ENCODE measurements at regions not wholly inside any gene's neighbourhood (a gene's known extent, or its start where the extent isn't known, plus 50 kb on each side); places are given as distances from the start of the nearest gene placed in this dataset.
"Not testable (repeated sequence)": the region's sequence is repeated elsewhere in the genome, so short reads cannot be mapped to it uniquely, and the experiment has no call there.

- H3K36me3 Mint-ChIP-seq (ENCODE audit: low read depth) = no peaks in the 10 kb centered on the region
- Histone ChIP-seq H3K36me3 (ENCODE audit: control insufficient read depth, insufficient read depth, low read length) (no peaks in the 10 kb centered on the region), H3K27ac (ENCODE audit: low read depth, low read length) (no peak overlapping the region), H3K4me1 (ENCODE audit: control insufficient read depth, insufficient read depth, low read length) (no peaks in the 10 kb centered on the region), H3K27me3 (ENCODE audit: control insufficient read depth, insufficient read depth, low read length, poor library complexity, severe bottlenecking) (no peaks in the 10 kb centered on the region), H3K9ac (ENCODE audit: extremely low read depth, low read length, poor library complexity, severe bottlenecking) (no peak overlapping the region), H3K9me3 (ENCODE audit: control insufficient read depth, low read length) (no peaks in the 10 kb centered on the region), H3K4me3 (ENCODE audit: low read length) (no peak overlapping the region)
- H3K4me3 Mint-ChIP-seq = no peak overlapping the region
- DNase-seq = no peak
- H3K27ac Mint-ChIP-seq = no peak overlapping the region
- no peaks in the 10 kb centered on the region for H3K4me1 Mint-ChIP-seq
- no peak for TF ChIP-seq CTCF (conservative IDR thresholded peaks at IDR 0.05)
- 92% methylated on average over 2 of the region's 2 CpGs; no CpG with 5 or more reads in 1 of the 2 experiments for WGBS, 2 experiments (ENCODE audit: insufficient coverage in 1 of 2, insufficient read length in 1 of 2)
- no peaks in the 10 kb centered on the region for H3K27me3 Mint-ChIP-seq (ENCODE audit: insufficient read depth)
- H3K9me3 Mint-ChIP-seq = no peaks in the 10 kb centered on the region
These were observed 958.0 kb upstream of the PCDH7 start for GRCh38 chr4:29762151-29762550.

- Histone ChIP-seq H3K9ac (ENCODE audit: extremely low read depth, low read length, poor library complexity, severe bottlenecking) (no peak overlapping the region), H3K27me3 (ENCODE audit: control insufficient read depth, insufficient read depth, low read length, poor library complexity, severe bottlenecking) (no peaks in the 10 kb centered on the region), H3K4me3 (ENCODE audit: low read length) (no peak overlapping the region), H3K4me1 (ENCODE audit: control insufficient read depth, insufficient read depth, low read length) (no peaks in the 10 kb centered on the region), H3K27ac (ENCODE audit: low read depth, low read length) (no peak overlapping the region), H3K36me3 (ENCODE audit: control insufficient read depth, insufficient read depth, low read length) (no peaks in the 10 kb centered on the region), H3K9me3 (ENCODE audit: control insufficient read depth, low read length) (no peaks in the 10 kb centered on the region)
- H3K9me3 Mint-ChIP-seq = no peaks in the 10 kb centered on the region
- H3K27me3 Mint-ChIP-seq (ENCODE audit: insufficient read depth) = no peaks in the 10 kb centered on the region
- TF ChIP-seq CTCF (conservative IDR thresholded peaks at IDR 0.05) = no peak
- no peaks in the 10 kb centered on the region for H3K36me3 Mint-ChIP-seq (ENCODE audit: low read depth)
- H3K4me3 Mint-ChIP-seq = no peak overlapping the region
- no peaks in the 10 kb centered on the region for H3K4me1 Mint-ChIP-seq
- WGBS, 2 experiments (ENCODE audit: insufficient coverage in 1 of 2, insufficient read length in 1 of 2) = 72 to 76% methylated on average over 2 of the region's 2 CpGs
- H3K27ac Mint-ChIP-seq = no peak overlapping the region
- no peak for DNase-seq
These were observed 949.5 kb upstream of the PCDH7 start for GRCh38 chr4:29770627-29771026.

GRCh38 chr4:29788123-29788522, 932.0 kb upstream of the PCDH7 start:
- peaks cover 25% of the 10 kb centered on the region for H3K9me3 ChIP-seq (ENCODE audit: control insufficient read depth, low read length)
- not testable (repeated sequence) for H3K4me1 Mint-ChIP-seq; H3K27ac ChIP-seq (ENCODE audit: low read depth, low read length); H3K4me3 ChIP-seq (ENCODE audit: low read length); H3K36me3 ChIP-seq (ENCODE audit: control insufficient read depth, insufficient read depth, low read length); H3K36me3 Mint-ChIP-seq (ENCODE audit: low read depth); H3K4me1 ChIP-seq (ENCODE audit: control insufficient read depth, insufficient read depth, low read length); H3K27ac Mint-ChIP-seq; H3K27me3 Mint-ChIP-seq (ENCODE audit: insufficient read depth); H3K4me3 Mint-ChIP-seq; DNase-seq; H3K27me3 ChIP-seq (ENCODE audit: control insufficient read depth, insufficient read depth, low read length, poor library complexity, severe bottlenecking); H3K9ac ChIP-seq (ENCODE audit: extremely low read depth, low read length, poor library complexity, severe bottlenecking)
- 82 to 88% methylated on average over 1 to 2 of the region's 2 CpGs for WGBS, 2 experiments (ENCODE audit: insufficient coverage in 1 of 2, insufficient read length in 1 of 2)
- H3K9me3 Mint-ChIP-seq = peaks cover 19% of the 10 kb centered on the region

GRCh38 chr4:29805245-29805644, 914.9 kb upstream of the PCDH7 start:
- Histone ChIP-seq H3K27ac (ENCODE audit: low read depth, low read length) (no peak overlapping the region), H3K9me3 (ENCODE audit: control insufficient read depth, low read length) (peaks cover 11% of the 10 kb centered on the region), H3K36me3 (ENCODE audit: control insufficient read depth, insufficient read depth, low read length) (no peaks in the 10 kb centered on the region), H3K4me3 (ENCODE audit: low read length) (no peak overlapping the region), H3K4me1 (ENCODE audit: control insufficient read depth, insufficient read depth, low read length) (no peaks in the 10 kb centered on the region), H3K9ac (ENCODE audit: extremely low read depth, low read length, poor library complexity, severe bottlenecking) (no peak overlapping the region), H3K27me3 (ENCODE audit: control insufficient read depth, insufficient read depth, low read length, poor library complexity, severe bottlenecking) (no peaks in the 10 kb centered on the region)
- H3K36me3 Mint-ChIP-seq (ENCODE audit: low read depth) = no peaks in the 10 kb centered on the region
- H3K9me3 Mint-ChIP-seq = peaks cover 11% of the 10 kb centered on the region
- H3K27ac Mint-ChIP-seq = no peak overlapping the region
- 59 to 63% methylated on average over 2 of the region's 2 CpGs for WGBS, 2 experiments (ENCODE audit: insufficient coverage in 1 of 2, insufficient read length in 1 of 2)
- peak; percentile 77 for TF ChIP-seq CTCF (conservative IDR thresholded peaks at IDR 0.05)
- peak overlapping the region; percentile 9 for H3K4me3 Mint-ChIP-seq
- DNase-seq = peak; percentile 73
- H3K4me1 Mint-ChIP-seq = peaks cover 2% of the 10 kb centered on the region
- H3K27me3 Mint-ChIP-seq (ENCODE audit: insufficient read depth) = no peaks in the 10 kb centered on the region
